GM23338 (cell line): ENCODE measurements at regions not wholly inside any gene's neighbourhood (a gene's known extent, or its start where the extent isn't known, plus 50 kb on each side); places are given as distances from the start of the nearest gene placed in this dataset.

Source experiments
- ATAC-seq: fragments of 200-7000 bp; cut with Tn5 transposase; 3 replicates; pipeline ENCODE4 v1.9.1; 2020
- DNase-seq: peaks from one replicate; pipeline ENCODE4 v3.0.0-alpha.2; 2015; ENCODE audit warnings: low spot score
- H2AFZ ChIP-seq: fragments of 200-600 bp; sonication (generic); 2 replicates; pipeline ENCODE4 v1.8.0; 2016; ENCODE audit warnings: antibody characterized with exemption, mild to moderate bottlenecking, moderate library complexity
- H3F3A ChIP-seq: fragments of 200-600 bp; sonication (generic); replicated peaks from 2 replicates; pipeline ENCODE4 v1.8.0; 2017; ENCODE audit warnings: antibody characterized with exemption, mixed run types, low read depth
- H3K27ac ChIP-seq: fragments of 200-600 bp; sonication (generic); 2 replicates; pipeline ENCODE4 v1.6.1; 2016; ENCODE audit warnings: low read depth
- H3K27me3 ChIP-seq: fragments of 200-600 bp; sonication (generic); 2 replicates; pipeline ENCODE4 v1.8.0; 2016; ENCODE audit warnings: mild to moderate bottlenecking, mixed run types, moderate library complexity; ENCODE audit not compliant: insufficient read depth
- H3K36me3 ChIP-seq: fragments of 200-600 bp; sonication (generic); 2 replicates; pipeline ENCODE4 v1.8.0; 2016; ENCODE audit warnings: mild to moderate bottlenecking; ENCODE audit not compliant: insufficient read depth
- H3K4me1 ChIP-seq: fragments of 200-600 bp; sonication (generic); 2 replicates; pipeline ENCODE4 v1.8.0; 2016; ENCODE audit warnings: mild to moderate bottlenecking, moderate library complexity; ENCODE audit not compliant: insufficient read depth
- H3K4me2 ChIP-seq: fragments of 200-600 bp; sonication (generic); 2 replicates; pipeline ENCODE4 v1.7.1; 2017; ENCODE audit warnings: mixed run types
- H3K4me3 ChIP-seq: fragments of 200-600 bp; sonication (generic); 2 replicates; pipeline ENCODE4 v1.6.1; 2016; ENCODE audit warnings: mixed run types
- H3K79me2 ChIP-seq: fragments of 200-600 bp; sonication (generic); replicated peaks from 2 replicates; pipeline ENCODE4 v1.8.0; 2017; ENCODE audit warnings: mild to moderate bottlenecking; ENCODE audit not compliant: insufficient read depth
- H3K9me2 ChIP-seq: fragments of 200-600 bp; sonication (generic); 2 replicates; pipeline ENCODE4 v1.8.0; 2017; ENCODE audit not compliant: insufficient read depth
- H4K20me1 ChIP-seq: fragments of 200-600 bp; sonication (generic); replicated peaks from 2 replicates; pipeline ENCODE4 v1.8.0; 2017; ENCODE audit warnings: mild to moderate bottlenecking; ENCODE audit not compliant: insufficient read depth
- H3K27ac Mint-ChIP-seq: 2 replicates; pipeline ENCODE4 v1.8.0; 2020; ENCODE audit warnings: inconsistent platforms, mild to moderate bottlenecking, moderate library complexity, mixed read lengths
- H3K27me3 Mint-ChIP-seq: 3 replicates; pipeline ENCODE4 v1.8.0; 2022; ENCODE audit warnings: low read depth, mild to moderate bottlenecking, moderate library complexity, mixed read lengths, inconsistent platforms; ENCODE audit not compliant: insufficient read depth, poor library complexity
- H3K36me3 Mint-ChIP-seq: 3 replicates; pipeline ENCODE4 v1.8.0; 2021; ENCODE audit warnings: low read depth, mild to moderate bottlenecking, inconsistent platforms, moderate library complexity, mixed read lengths
- H3K4me1 Mint-ChIP-seq: 3 replicates; pipeline ENCODE4 v1.8.0; 2020; ENCODE audit warnings: mild to moderate bottlenecking, inconsistent platforms, mixed read lengths
- H3K4me3 Mint-ChIP-seq: 3 replicates; pipeline ENCODE4 v1.8.0; 2021; ENCODE audit warnings: moderate library complexity, mild to moderate bottlenecking, inconsistent platforms, mixed read lengths
- H3K9me3 Mint-ChIP-seq: 3 replicates; pipeline ENCODE4 v1.8.0; 2020; ENCODE audit warnings: moderate library complexity, mild to moderate bottlenecking, inconsistent platforms, mixed read lengths
- EZH2 ChIP-seq: fragments of 200-600 bp; sonication (generic); IDR thresholded peaks from one replicate; pipeline ENCODE4 v1.8.0; 2017; ENCODE audit warnings: antibody characterized with exemption, mild to moderate bottlenecking, low read depth; ENCODE audit not compliant: unreplicated experiment
- EZH2phosphoT487 ChIP-seq: fragments of 200-600 bp; sonication (generic); IDR thresholded peaks from one replicate; pipeline ENCODE4 v1.8.1; 2018; ENCODE audit warnings: antibody characterized with exemption; ENCODE audit not compliant: unreplicated experiment
- JUNB ChIP-seq: IDR thresholded peaks from one replicate; pipeline ENCODE4 v1.6.1; 2016; ENCODE audit warnings: antibody characterized with exemption; ENCODE audit not compliant: unreplicated experiment
- NANOG ChIP-seq: IDR thresholded peaks from 2 replicates; pipeline ENCODE4 v1.6.1; 2016; ENCODE audit warnings: antibody characterized with exemption, borderline replicate concordance
- STAT1 ChIP-seq: IDR thresholded peaks from one replicate; pipeline ENCODE4 v1.6.1; 2016; ENCODE audit warnings: antibody characterized with exemption; ENCODE audit not compliant: unreplicated experiment
- ZNF114 ChIP-seq: fragments of 250-450 bp; sonication (Bioruptor Pico); IDR thresholded peaks from 2 replicates; pipeline ENCODE4 v1.5.0; 2020; ENCODE audit warnings: mild to moderate bottlenecking, moderate library complexity
- ZNF462 ChIP-seq: fragments of 250-450 bp; sonication (Bioruptor Pico); IDR thresholded peaks from 2 replicates; pipeline ENCODE4 v1.5.0; 2020; ENCODE audit warnings: mild to moderate bottlenecking, moderate library complexity
- TF ChIP-seq, protein P1 (sequence below): IDR thresholded peaks from 2 replicates; pipeline ENCODE4 v1.6.1; 2016; ENCODE audit warnings: antibody characterized with exemption
- TF ChIP-seq, protein P2 (sequence below), 2 experiments: fragments of 200-600 bp in 1 of 2; sonication (generic) in 1 of 2; conservative IDR thresholded peaks; 2 replicates each; pipeline versions ENCODE4 v1.5.1 to v1.6.1; 2016 to 2017; ENCODE audit warnings: antibody characterized with exemption in 2 of 2, low read depth in 2 of 2, mild to moderate bottlenecking in 2 of 2, moderate library complexity in 1 of 2

GRCh38 chr10:10846504-10846900 lies 171.2 kb upstream of the CELF2 start:
- H3K4me2 ChIP-seq, result no peak overlapping the region
- no peaks in the 10 kb centered on the region for H3K27me3 ChIP-seq
- no peak overlapping the region for H3K4me3 Mint-ChIP-seq
- H3K79me2 ChIP-seq, result no peaks in the 10 kb centered on the region
- TF ChIP-seq EZH2 (no peak), ZNF114 (CRISPR knock-in tag) (no peak), NANOG (no peak), JUNB (no peak), STAT1 (no peak), EZH2phosphoT487 (no peak), ZNF462 (CRISPR knock-in tag) (no peak)
- TF ChIP-seq, protein P1, sequence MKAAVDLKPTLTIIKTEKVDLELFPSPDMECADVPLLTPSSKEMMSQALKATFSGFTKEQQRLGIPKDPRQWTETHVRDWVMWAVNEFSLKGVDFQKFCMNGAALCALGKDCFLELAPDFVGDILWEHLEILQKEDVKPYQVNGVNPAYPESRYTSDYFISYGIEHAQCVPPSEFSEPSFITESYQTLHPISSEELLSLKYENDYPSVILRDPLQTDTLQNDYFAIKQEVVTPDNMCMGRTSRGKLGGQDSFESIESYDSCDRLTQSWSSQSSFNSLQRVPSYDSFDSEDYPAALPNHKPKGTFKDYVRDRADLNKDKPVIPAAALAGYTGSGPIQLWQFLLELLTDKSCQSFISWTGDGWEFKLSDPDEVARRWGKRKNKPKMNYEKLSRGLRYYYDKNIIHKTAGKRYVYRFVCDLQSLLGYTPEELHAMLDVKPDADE, result no peak
- TF ChIP-seq, protein P2, sequence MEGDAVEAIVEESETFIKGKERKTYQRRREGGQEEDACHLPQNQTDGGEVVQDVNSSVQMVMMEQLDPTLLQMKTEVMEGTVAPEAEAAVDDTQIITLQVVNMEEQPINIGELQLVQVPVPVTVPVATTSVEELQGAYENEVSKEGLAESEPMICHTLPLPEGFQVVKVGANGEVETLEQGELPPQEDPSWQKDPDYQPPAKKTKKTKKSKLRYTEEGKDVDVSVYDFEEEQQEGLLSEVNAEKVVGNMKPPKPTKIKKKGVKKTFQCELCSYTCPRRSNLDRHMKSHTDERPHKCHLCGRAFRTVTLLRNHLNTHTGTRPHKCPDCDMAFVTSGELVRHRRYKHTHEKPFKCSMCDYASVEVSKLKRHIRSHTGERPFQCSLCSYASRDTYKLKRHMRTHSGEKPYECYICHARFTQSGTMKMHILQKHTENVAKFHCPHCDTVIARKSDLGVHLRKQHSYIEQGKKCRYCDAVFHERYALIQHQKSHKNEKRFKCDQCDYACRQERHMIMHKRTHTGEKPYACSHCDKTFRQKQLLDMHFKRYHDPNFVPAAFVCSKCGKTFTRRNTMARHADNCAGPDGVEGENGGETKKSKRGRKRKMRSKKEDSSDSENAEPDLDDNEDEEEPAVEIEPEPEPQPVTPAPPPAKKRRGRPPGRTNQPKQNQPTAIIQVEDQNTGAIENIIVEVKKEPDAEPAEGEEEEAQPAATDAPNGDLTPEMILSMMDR (conservative IDR thresholded peaks at IDR 0.05; ENCODE audit: low read depth in 2 of 2), result no peak
- no peaks in the 10 kb centered on the region for H3F3A ChIP-seq
- no peak overlapping the region for H3K27ac ChIP-seq
- H3K27me3 Mint-ChIP-seq, result no peaks in the 10 kb centered on the region
- H3K9me2 ChIP-seq, result no peaks in the 10 kb centered on the region
- H3K36me3 ChIP-seq, result no peaks in the 10 kb centered on the region
- no peaks in the 10 kb centered on the region for H4K20me1 ChIP-seq
- no peak overlapping the region for H3K4me3 ChIP-seq
- H3K9me3 Mint-ChIP-seq, result peaks cover under 1% of the 10 kb centered on the region; the same call in 1 of the 3 replicates
- H2AFZ ChIP-seq, result peak overlapping the region; percentile 29; the same call in 1 of the 2 replicates
- no peaks in the 10 kb centered on the region for H3K4me1 ChIP-seq
- H3K27ac Mint-ChIP-seq, result no peak overlapping the region
- ATAC-seq (no peak), DNase-seq (no peak)
- H3K36me3 Mint-ChIP-seq, result no peaks in the 10 kb centered on the region
- no peaks in the 10 kb centered on the region for H3K4me1 Mint-ChIP-seq
